ENCODE measurements at regions not wholly inside any gene's neighbourhood (a gene's known extent, or its start where the extent isn't known, plus 50 kb on each side); places are given as distances from the start of the nearest gene placed in this dataset.

DNA sequence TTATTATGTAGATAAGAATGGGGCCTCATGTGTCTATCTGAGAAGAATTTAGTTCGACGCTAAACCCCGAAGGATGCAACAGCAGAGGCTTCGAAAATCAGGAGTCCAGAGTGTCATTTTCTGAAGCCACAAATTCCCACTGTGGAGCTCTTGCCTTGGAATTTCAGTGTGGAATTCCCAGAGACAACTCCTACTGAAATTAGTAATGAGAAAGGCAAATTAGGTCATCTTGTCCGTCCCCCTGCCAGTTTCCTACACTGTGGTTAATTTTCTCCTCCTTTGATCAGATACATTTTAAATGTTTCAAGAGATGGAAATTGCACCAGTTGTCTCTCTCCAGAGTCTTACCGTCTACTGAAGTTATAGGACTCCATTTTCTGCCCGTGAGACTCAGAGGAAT is 633.6 kb downstream of the BNC2 start:
- TF ChIP-seq YY1 (IDR thresholded peaks at IDR 0.05; ENCODE audit: extremely low read depth, insufficient replicate concordance, low read depth, low read length) (no peak), EZH2phosphoT487 (IDR thresholded peaks at IDR 0.05; ENCODE audit: borderline replicate concordance) (no peak), SIN3A (IDR thresholded peaks at IDR 0.05; ENCODE audit: low read depth) (no peak), CEBPB (IDR thresholded peaks at IDR 0.05; ENCODE audit: low read depth) (no peak), RAD21 (IDR thresholded peaks at IDR 0.05; ENCODE audit: low read depth) (no peak), POLR2AphosphoS5 (IDR thresholded peaks at IDR 0.05; ENCODE audit: low read depth, low read length) (no peak), POLR2A (IDR thresholded peaks at IDR 0.05; ENCODE audit: borderline replicate concordance, extremely low read depth, insufficient read depth, insufficient read length) (no peak), ZNF274 (IDR thresholded peaks at IDR 0.05; ENCODE audit: low read depth, low read length) (no peak), SRF (IDR thresholded peaks at IDR 0.05; ENCODE audit: low read depth) (no peak)
- TF ChIP-seq, protein P1, sequence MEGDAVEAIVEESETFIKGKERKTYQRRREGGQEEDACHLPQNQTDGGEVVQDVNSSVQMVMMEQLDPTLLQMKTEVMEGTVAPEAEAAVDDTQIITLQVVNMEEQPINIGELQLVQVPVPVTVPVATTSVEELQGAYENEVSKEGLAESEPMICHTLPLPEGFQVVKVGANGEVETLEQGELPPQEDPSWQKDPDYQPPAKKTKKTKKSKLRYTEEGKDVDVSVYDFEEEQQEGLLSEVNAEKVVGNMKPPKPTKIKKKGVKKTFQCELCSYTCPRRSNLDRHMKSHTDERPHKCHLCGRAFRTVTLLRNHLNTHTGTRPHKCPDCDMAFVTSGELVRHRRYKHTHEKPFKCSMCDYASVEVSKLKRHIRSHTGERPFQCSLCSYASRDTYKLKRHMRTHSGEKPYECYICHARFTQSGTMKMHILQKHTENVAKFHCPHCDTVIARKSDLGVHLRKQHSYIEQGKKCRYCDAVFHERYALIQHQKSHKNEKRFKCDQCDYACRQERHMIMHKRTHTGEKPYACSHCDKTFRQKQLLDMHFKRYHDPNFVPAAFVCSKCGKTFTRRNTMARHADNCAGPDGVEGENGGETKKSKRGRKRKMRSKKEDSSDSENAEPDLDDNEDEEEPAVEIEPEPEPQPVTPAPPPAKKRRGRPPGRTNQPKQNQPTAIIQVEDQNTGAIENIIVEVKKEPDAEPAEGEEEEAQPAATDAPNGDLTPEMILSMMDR (IDR thresholded peaks at IDR 0.05 in 2 of 3, conservative IDR thresholded peaks at IDR 0.05 in 1 of 3; ENCODE audit: borderline replicate concordance in 1 of 3, insufficient read depth in 1 of 3, low read depth in 2 of 3, low read length in 2 of 3) = no peak
- TF ChIP-seq, protein P2, sequence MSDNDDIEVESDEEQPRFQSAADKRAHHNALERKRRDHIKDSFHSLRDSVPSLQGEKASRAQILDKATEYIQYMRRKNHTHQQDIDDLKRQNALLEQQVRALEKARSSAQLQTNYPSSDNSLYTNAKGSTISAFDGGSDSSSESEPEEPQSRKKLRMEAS (IDR thresholded peaks at IDR 0.05) = no peak
